ENCODE measurements at regions not wholly inside any gene's neighbourhood (a gene's known extent, or its start where the extent isn't known, plus 50 kb on each side); places are given as distances from the start of the nearest gene placed in this dataset.
"Not testable (repeated sequence)": the region's sequence is repeated elsewhere in the genome, so short reads cannot be mapped to it uniquely, and the experiment has no call there.

DNA sequence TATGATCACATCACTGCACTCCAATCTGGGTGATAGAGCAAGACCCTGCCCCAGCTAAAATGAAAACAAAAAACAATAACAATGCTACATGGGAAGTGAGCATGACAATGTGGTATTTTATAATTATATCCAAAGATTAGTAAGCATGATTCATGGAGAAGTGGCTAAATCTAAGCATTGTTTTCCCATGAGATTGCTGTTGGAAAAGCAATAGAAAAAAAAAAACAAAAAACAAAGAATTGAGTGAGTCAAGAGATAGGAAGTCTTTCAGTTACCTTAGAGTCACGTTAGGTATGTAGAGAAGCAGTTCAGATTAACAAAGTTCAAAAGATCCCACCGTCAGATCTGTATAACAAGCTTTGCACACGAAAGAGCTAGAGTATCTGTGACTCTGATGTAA lies 210.3 kb upstream of the CNTN6 start:
- peak; percentile 82; the same call in 2 of the 3 replicates for ATAC-seq (ENCODE audit: low read depth)
- H3K9me3 ChIP-seq (ENCODE audit: severe bottlenecking): peaks cover 4% of the 10 kb centered on the region
- TF ChIP-seq, protein P1, sequence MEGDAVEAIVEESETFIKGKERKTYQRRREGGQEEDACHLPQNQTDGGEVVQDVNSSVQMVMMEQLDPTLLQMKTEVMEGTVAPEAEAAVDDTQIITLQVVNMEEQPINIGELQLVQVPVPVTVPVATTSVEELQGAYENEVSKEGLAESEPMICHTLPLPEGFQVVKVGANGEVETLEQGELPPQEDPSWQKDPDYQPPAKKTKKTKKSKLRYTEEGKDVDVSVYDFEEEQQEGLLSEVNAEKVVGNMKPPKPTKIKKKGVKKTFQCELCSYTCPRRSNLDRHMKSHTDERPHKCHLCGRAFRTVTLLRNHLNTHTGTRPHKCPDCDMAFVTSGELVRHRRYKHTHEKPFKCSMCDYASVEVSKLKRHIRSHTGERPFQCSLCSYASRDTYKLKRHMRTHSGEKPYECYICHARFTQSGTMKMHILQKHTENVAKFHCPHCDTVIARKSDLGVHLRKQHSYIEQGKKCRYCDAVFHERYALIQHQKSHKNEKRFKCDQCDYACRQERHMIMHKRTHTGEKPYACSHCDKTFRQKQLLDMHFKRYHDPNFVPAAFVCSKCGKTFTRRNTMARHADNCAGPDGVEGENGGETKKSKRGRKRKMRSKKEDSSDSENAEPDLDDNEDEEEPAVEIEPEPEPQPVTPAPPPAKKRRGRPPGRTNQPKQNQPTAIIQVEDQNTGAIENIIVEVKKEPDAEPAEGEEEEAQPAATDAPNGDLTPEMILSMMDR (IDR thresholded peaks at IDR 0.05; ENCODE audit: poor library complexity, severe bottlenecking): no peak
- DNase-seq (ENCODE audit: low spot score): no peak
- no peak overlapping the region for H3K27ac ChIP-seq (ENCODE audit: poor library complexity, severe bottlenecking)
- no peaks in the 10 kb centered on the region for H3K4me1 ChIP-seq (ENCODE audit: insufficient read depth, poor library complexity, severe bottlenecking)
- H3K36me3 ChIP-seq (ENCODE audit: low read depth): no peaks in the 10 kb centered on the region
- H3K27me3 ChIP-seq (ENCODE audit: insufficient read depth, poor library complexity, severe bottlenecking): no peaks in the 10 kb centered on the region
- no peak overlapping the region for H3K4me3 ChIP-seq (ENCODE audit: severe bottlenecking)

DNA sequence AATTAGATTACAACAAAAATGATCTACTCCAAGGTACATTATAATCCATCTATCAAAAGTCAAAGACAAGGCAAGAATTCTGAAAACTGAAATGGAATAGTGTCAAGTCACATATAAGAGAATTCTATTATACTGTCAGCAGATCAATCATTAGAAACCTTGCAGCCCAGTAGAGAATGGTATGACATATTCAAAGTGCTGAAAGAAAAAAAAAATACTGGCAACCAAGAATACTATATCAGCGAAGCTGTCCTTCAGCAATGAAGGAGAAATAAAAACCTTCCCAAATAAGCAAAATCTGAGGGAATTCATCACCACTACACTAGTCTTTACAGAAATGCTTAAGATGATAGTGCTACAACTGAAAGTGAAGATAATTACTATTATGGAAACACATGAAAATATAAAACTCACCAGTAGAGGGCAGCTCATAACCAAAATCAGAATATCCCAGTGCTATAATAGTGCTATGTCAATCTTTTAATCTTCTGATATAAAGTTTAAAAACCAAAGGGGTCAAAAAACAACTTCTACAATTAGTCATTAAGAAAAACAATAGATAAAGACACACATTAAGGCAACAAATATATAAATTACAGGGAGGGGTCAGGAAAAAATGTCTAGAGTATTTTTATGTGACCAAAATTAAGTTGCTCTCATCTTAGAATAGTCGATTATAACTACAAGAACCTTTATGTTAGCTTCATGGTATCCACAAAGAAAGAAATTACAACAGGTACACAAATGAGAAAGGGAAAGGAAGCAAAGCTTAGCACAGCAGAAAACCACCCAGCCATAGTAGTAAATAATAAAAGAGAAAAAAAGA lies 190.7 kb upstream of the CNTN6 start:
- no peaks in the 10 kb centered on the region for H3K36me3 ChIP-seq (ENCODE audit: low read depth)
- peaks cover 11% of the 10 kb centered on the region for H3K9me3 ChIP-seq (ENCODE audit: severe bottlenecking)
- no peaks in the 10 kb centered on the region for H3K27me3 ChIP-seq (ENCODE audit: insufficient read depth, poor library complexity, severe bottlenecking)
- H3K4me3 ChIP-seq (ENCODE audit: severe bottlenecking): no peak overlapping the region
- no peak overlapping the region for H3K27ac ChIP-seq (ENCODE audit: poor library complexity, severe bottlenecking)
- ATAC-seq (ENCODE audit: low read depth): 0 out of 3 replicates have a peak, but pooled peaks have one; percentile 38
- H3K4me1 ChIP-seq (ENCODE audit: insufficient read depth, poor library complexity, severe bottlenecking): no peaks in the 10 kb centered on the region
- no peak for DNase-seq (ENCODE audit: low spot score)
- TF ChIP-seq, protein P1 (IDR thresholded peaks at IDR 0.05; ENCODE audit: poor library complexity, severe bottlenecking): peak; percentile 84

DNA sequence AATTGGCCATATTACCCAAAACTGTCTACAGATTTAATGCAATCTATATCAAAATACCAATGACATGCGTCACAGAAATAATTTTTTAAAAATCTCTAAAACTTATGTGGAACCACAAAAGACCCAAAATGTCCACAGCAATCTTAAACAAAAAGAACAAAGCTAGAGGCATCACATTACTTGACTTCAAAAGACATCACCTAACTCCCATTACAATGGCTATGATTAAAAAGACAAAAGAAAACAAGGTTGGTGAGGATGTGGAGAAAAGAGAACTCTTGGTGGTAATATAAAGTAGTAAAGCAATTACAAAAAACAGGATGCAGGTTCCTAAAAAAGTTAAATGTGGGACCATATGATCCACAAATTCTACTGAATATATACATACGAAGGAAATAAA lies 187.6 kb upstream of the CNTN6 start:
- no peaks in the 10 kb centered on the region for H3K27me3 ChIP-seq (ENCODE audit: insufficient read depth, poor library complexity, severe bottlenecking)
- TF ChIP-seq, protein P1 (IDR thresholded peaks at IDR 0.05; ENCODE audit: poor library complexity, severe bottlenecking): no peak
- ATAC-seq (ENCODE audit: low read depth): no peak
- DNase-seq (ENCODE audit: low spot score): no peak
- peaks cover 11% of the 10 kb centered on the region for H3K9me3 ChIP-seq (ENCODE audit: severe bottlenecking)
- H3K4me1 ChIP-seq (ENCODE audit: insufficient read depth, poor library complexity, severe bottlenecking): no peaks in the 10 kb centered on the region
- H3K36me3 ChIP-seq (ENCODE audit: low read depth): no peaks in the 10 kb centered on the region
- H3K27ac ChIP-seq (ENCODE audit: poor library complexity, severe bottlenecking): no peak overlapping the region
- H3K4me3 ChIP-seq (ENCODE audit: severe bottlenecking): no peak overlapping the region

DNA sequence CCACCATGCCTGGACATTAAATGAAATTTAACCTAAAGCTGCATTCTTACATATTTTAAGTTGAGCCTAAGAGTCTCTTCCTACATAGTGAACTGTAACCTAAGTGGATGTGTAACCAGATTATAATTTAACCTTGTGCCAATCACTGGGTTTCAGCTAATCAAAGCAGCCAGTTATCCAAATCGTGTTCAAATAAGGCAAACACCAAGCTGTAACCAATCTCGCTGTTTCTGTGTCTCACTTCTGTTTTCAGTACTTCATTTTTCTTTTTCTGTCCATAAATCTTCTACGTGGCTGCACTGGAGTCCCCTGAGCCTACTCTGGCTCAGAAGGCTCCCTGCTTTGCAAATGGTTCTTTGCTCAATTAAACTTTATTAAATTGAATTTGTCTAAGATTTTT lies 186.1 kb upstream of the CNTN6 start:
- no peaks in the 10 kb centered on the region for H3K27me3 ChIP-seq (ENCODE audit: insufficient read depth, poor library complexity, severe bottlenecking)
- ATAC-seq (ENCODE audit: low read depth): no peak
- TF ChIP-seq, protein P1 (IDR thresholded peaks at IDR 0.05; ENCODE audit: poor library complexity, severe bottlenecking): no peak
- no peak overlapping the region for H3K4me3 ChIP-seq (ENCODE audit: severe bottlenecking)
- H3K9me3 ChIP-seq (ENCODE audit: severe bottlenecking): peaks cover 9% of the 10 kb centered on the region
- no peaks in the 10 kb centered on the region for H3K36me3 ChIP-seq (ENCODE audit: low read depth)
- no peak overlapping the region for H3K27ac ChIP-seq (ENCODE audit: poor library complexity, severe bottlenecking)
- H3K4me1 ChIP-seq (ENCODE audit: insufficient read depth, poor library complexity, severe bottlenecking): no peaks in the 10 kb centered on the region
- no peak for DNase-seq (ENCODE audit: low spot score)

DNA sequence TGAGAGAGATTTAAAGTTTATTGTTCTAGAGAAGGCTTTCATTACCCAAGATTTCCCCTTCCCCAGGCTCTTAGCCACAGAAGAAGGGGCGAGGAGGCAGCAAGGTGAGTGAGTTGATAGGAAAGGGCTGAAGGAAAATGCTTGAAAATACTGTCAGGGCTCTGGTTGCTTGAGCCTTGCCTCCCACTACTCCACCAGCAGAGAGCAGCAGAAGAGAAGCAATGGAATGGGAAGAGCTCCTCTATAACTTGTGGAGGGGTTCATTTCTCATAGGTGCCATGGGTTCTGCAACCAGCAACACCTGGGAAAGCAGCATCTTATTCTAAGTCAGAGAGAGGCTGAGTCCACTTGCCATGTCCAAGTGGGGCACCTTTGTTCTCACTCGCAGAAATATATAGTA lies 184.0 kb upstream of the CNTN6 start:
- Histone ChIP-seq H3K27me3 (ENCODE audit: insufficient read depth, poor library complexity, severe bottlenecking) (no peaks in the 10 kb centered on the region), H3K27ac (ENCODE audit: poor library complexity, severe bottlenecking) (no peak overlapping the region), H3K36me3 (ENCODE audit: low read depth) (no peaks in the 10 kb centered on the region), H3K4me1 (ENCODE audit: insufficient read depth, poor library complexity, severe bottlenecking) (no peaks in the 10 kb centered on the region), H3K9me3 (ENCODE audit: severe bottlenecking) (no peaks in the 10 kb centered on the region), H3K4me3 (ENCODE audit: severe bottlenecking) (no peak overlapping the region)
- ATAC-seq (ENCODE audit: low read depth) (no peak), DNase-seq (ENCODE audit: low spot score) (no peak)
- TF ChIP-seq, protein P1 (IDR thresholded peaks at IDR 0.05; ENCODE audit: poor library complexity, severe bottlenecking): peak; percentile 22

DNA sequence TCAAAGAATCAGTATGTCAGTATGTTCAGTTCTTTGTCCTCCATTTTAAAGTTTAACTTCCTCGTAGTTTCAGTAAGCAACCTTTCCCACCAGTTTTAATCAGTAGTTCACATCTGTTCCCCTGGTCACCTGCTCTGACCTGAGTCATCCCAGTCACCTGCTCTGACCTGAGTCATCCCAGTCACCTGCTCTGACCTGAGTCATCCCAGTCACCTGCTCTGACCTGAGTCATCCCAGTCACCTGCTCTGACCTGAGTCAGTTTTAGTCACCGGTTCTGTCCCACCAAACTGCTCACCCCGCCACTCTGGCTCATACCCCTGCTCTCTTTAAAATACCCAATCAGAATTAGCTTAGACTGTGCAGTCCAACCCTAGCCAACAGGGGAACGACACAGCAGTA lies 180.1 kb upstream of the CNTN6 start:
- H3K4me3 ChIP-seq (ENCODE audit: severe bottlenecking); DNase-seq (ENCODE audit: low spot score); H3K4me1 ChIP-seq (ENCODE audit: insufficient read depth, poor library complexity, severe bottlenecking); H3K9me3 ChIP-seq (ENCODE audit: severe bottlenecking); H3K27me3 ChIP-seq (ENCODE audit: insufficient read depth, poor library complexity, severe bottlenecking); H3K27ac ChIP-seq (ENCODE audit: poor library complexity, severe bottlenecking); H3K36me3 ChIP-seq (ENCODE audit: low read depth): not testable (repeated sequence)
- ATAC-seq (ENCODE audit: low read depth): peak; percentile 68; the same call in 2 of the 3 replicates

Data from RWPE2 (cell line).